ENCODE measurements at regions not wholly inside any gene's neighbourhood (a gene's known extent, or its start where the extent isn't known, plus 50 kb on each side); places are given as distances from the start of the nearest gene placed in this dataset.

DNA sequence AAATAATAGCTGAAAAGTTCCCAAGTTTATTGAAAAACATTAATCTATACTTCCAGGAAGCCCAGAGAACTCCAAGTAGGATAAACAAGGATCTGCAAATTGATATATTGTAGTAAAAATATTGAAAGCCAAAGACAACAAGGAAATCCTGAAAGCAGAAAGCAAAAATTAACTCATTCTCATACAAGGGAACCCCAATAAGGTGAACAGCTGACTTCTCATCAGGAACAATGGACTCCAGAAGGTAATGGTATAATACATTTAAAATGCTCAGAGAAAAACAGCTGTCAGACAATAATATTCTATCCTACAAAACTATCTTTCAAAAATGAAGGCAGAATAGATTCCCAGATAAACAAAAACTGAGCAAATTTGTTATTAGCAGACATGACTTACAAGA is 138.1 kb upstream of the BMP4 start:
- DNase-seq: no peak

GRCh38 chr14:54098536-54098935 is 141.9 kb upstream of the BMP4 start:
- DNase-seq: no peak

GRCh38 chr14:54102051-54102456 is 145.4 kb upstream of the BMP4 start:
- DNase-seq: no peak

GRCh38 chr14:54102530-54102929 is 145.9 kb upstream of the BMP4 start:
- no peak for DNase-seq

GRCh38 chr14:54104601-54105145 is 148.0 kb upstream of the BMP4 start:
- DNase-seq: no peak

DNA sequence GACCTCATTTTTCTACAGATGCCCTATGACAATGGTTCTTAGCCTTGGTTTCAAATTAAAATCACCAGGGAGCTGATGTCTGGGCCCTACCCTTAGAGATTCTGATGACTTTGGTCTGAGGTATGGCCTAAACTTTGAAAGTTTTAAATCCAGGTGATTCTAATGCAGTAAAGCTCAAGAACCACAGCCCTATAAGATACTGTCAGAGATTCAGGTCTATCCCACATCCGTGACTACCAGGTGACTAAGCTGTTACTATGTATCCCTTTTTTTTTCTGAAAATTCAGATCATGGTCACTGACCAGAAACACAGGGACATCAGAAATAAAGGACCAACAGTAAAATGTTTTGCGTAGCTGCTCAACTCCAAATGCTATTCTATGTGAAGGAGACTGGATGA is 148.8 kb upstream of the BMP4 start:
- DNase-seq: no peak

DNA sequence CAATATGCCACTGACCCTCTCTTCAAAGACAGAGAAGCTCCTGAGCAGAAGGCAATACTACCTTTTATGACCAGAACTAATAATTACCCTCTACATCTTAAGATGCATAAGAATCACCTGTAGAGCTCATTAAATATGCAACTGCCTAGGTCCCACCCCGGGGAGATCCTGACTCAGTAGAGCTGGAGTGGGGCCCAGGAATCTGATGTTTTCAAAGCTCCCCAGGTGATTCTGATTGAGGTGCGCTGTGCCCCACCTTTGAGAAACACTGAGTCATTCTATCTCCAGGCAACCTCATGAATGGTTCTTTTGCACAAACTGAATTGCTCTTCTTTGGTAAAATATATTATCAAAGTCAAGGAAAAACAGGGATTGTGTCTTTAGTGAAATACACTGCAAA is 149.3 kb upstream of the BMP4 start:
- no peak for DNase-seq

DNA sequence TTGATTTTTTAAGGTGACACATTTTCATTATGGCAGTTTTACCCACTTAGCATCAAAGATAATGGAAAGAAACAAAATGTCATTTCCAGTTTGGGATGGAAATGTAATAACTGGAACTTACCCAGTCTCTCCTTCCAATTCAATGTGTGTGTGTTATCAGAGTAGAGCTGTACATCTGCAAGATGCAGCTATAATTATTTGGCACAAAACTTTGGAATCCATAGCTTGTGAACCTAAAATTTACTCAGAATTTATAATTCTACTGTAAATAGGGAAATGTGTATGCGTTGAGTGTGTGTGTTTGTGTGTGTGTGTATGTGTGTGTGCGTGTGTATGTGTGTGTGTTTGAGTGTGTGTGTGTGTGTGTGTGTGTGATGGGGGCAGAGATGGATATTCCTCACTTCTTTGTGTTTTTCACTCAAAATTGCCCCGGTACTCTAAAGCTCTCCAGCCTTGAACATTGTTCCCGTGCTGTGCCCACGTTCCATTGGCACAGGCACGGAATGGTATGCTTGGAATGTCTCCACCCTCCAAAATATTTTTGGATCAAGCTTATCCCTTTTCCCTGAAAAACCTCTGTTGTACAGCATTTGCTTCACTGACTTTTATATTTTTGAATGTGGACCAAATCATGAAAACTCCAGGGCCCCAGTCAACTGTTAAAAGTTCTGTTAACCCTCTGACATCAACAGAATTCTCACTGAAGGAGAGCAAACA is 150.2 kb upstream of the BMP4 start:
- DNase-seq: no peak

GRCh38 chr14:54108481-54109471 is 152.2 kb upstream of the BMP4 start:
- DNase-seq: no peak

- no peak for DNase-seq
Measured at GRCh38 chr14:54109521-54110120, 153.0 kb upstream of the BMP4 start.

DNA sequence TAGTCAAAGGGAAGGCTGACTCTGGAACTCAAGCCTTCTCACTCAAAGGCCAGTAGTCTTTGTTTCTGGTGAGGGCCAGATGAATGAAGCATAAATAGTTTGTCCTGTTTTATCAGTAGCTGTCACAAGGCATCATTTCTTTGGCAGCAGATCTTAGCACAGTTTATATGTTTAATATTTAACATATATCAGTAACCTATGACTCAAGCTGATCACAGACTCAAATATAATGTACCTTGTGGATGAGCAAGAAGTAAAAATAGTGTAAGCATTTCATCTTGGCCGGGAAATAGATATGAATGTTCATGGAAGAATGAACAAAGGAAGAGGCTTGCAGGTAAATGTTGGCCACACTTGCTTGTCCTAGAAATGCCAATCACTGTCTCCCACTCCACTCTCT is 158.3 kb upstream of the BMP4 start:
- no peak for DNase-seq

DNA sequence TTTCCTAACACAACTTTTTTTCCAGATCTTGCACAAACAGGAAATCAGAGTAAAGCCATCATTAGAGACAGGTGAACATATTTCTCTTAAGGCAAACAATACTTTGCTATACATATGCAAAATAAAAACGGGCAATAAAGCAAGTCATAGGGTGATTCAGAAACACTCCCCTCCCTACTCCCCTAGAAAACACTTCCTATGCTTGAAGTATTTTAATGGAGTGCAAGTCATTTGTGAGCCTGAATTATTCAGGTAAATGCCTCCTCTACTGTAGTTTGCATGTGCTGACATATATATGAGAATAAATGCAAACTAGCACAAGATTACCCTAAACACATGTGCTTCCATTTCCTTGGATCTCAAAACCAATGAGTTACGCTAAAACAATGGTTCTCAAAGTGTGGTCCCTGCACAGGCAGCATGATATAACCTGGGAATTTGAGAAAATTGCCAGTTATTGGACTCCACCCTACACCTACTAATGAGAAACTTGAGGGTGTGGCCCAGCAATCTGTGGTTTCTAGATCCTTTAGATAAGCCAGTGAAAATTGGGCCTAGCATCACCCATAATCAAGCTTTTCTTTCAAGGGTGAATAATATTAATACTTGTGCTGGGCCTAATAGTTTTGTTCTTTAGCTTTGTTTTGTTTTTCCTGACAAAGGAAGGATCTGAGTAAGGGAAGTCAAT is 159.7 kb upstream of the BMP4 start:
- DNase-seq: no peak

DNA sequence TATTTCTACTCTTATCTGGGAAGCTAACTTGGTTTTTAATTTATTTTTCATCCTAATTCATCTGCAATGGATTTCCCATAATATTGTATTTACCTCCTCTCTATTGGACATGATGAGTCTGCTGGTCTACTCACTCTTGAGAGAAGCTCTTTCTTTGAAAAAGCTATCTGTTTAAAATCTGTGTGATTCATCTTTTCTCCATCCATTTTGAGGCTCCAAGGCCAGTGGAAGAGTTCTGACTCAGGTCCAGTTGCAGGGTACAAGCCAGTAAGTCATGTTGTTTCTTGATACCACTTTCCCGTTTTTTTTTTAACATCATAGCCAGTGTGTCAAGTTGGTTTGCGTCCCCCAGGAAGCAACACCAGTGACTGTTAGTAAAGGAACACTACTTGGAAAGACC is 160.3 kb upstream of the BMP4 start:
- DNase-seq: no peak

DNA sequence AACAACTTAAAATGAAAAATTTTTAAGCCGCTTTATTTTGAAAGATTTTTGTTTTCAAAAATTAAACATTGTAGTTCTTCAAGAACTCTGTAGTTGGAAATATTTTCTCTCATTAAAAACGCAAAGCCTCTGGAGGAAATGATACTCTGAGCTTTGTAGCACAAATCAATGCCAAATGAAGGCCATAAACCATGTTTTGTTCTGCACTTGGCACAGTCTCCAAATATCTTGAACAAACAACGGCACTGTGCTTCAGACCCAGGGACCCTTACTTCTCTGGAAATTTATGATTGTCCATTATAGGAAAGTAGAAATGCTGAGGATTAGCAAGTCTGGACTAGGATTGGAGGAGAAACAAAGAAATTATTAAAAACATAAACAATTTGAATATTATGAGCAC is 160.8 kb upstream of the BMP4 start:
- no peak for DNase-seq

GRCh38 chr14:54117924-54118323 is 161.3 kb upstream of the BMP4 start:
- DNase-seq: no peak

GRCh38 chr14:54120260-54120659 is 163.6 kb upstream of the BMP4 start:
- no peak for DNase-seq

GRCh38 chr14:54121466-54122027 is 164.9 kb upstream of the BMP4 start:
- DNase-seq: no peak

DNA sequence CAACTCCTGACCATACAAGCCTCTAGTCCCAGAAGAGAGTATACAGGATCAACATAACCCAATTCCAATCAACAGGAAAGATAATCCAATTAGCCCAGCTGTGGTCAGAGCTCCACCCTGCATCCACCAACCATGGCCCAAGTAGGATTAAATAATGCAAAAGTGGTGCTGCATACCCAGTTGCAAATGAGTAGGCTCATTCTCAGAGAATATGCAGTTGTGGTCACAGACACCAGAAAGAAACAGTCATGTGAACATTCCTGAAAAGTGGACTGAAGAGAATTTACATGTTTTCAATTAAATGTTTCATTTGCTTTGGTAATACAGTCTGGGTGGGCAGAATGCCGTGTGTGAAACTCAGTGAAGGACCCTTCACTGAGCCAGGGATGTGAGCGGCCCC is 167.2 kb upstream of the BMP4 start:
- no peak for DNase-seq

- no peak for DNase-seq
Measured at GRCh38 chr14:54125109-54125508, 168.5 kb upstream of the BMP4 start.

- DNase-seq: no peak
Measured at GRCh38 chr14:54126947-54127346, 170.3 kb upstream of the BMP4 start.

- no peak for DNase-seq
Measured at GRCh38 chr14:54127526-54127925, 170.9 kb upstream of the BMP4 start.

GRCh38 chr14:54129850-54130640 is 173.4 kb upstream of the BMP4 start:
- DNase-seq: no peak

All from suppressor macrophage treated with lipopolysaccharide for 1 hour (primary cell).